HEK293T (cell line): ENCODE measurements at regions not wholly inside any gene's neighbourhood (a gene's known extent, or its start where the extent isn't known, plus 50 kb on each side); places are given as distances from the start of the nearest gene placed in this dataset.

Source experiments
- ARNT ChIP-seq: fragments of 450-650 bp; IDR thresholded peaks from 2 replicates; pipeline ENCODE4 v1.6.1; 2017; ENCODE audit warnings: mild to moderate bottlenecking
- BHLHE40 ChIP-seq: fragments of 450-650 bp; IDR thresholded peaks from 2 replicates; pipeline ENCODE4 v1.6.1; 2016; ENCODE audit warnings: mild to moderate bottlenecking, moderate library complexity, borderline replicate concordance
- ELF4 ChIP-seq: fragments of 450-650 bp; IDR thresholded peaks from 2 replicates; pipeline ENCODE4 v1.6.1; 2017; ENCODE audit warnings: antibody characterized with exemption
- FOXM1 ChIP-seq: fragments of 450-650 bp; IDR thresholded peaks from 2 replicates; pipeline ENCODE4 v1.6.1; 2017; ENCODE audit warnings: mild to moderate bottlenecking, borderline replicate concordance
- HDGF ChIP-seq: fragments of 450-650 bp; IDR thresholded peaks from 2 replicates; pipeline ENCODE4 v1.6.1; 2017; ENCODE audit warnings: antibody characterized with exemption, borderline replicate concordance
- NFRKB ChIP-seq: fragments of 450-650 bp; IDR thresholded peaks from 2 replicates; pipeline ENCODE4 v1.6.1; 2016; ENCODE audit warnings: mild to moderate bottlenecking, moderate library complexity
- PKNOX1 ChIP-seq: fragments of 450-650 bp; IDR thresholded peaks from 2 replicates; pipeline ENCODE4 v1.6.1; 2016
- SP1 ChIP-seq: fragments of 450-650 bp; IDR thresholded peaks from 2 replicates; pipeline ENCODE4 v1.6.1; 2017
- TARDBP ChIP-seq: fragments of 450-650 bp; IDR thresholded peaks from 2 replicates; pipeline ENCODE4 v1.6.1; 2016
- ZNF384 ChIP-seq: fragments of 450-650 bp; IDR thresholded peaks from 2 replicates; pipeline ENCODE4 v1.6.1; 2016

- TF ChIP-seq TARDBP (no peak), HDGF (no peak), FOXM1 (no peak), SP1 (no peak), BHLHE40 (no peak), ELF4 (no peak), ZNF384 (no peak), NFRKB (no peak), PKNOX1 (no peak), ARNT (no peak)
These were observed 91.9 kb downstream of the TFAP2A start for GRCh38 chr6:10323018-10323417.
